ENCODE measurements at regions not wholly inside any gene's neighbourhood (a gene's known extent, or its start where the extent isn't known, plus 50 kb on each side); places are given as distances from the start of the nearest gene placed in this dataset.

DNA sequence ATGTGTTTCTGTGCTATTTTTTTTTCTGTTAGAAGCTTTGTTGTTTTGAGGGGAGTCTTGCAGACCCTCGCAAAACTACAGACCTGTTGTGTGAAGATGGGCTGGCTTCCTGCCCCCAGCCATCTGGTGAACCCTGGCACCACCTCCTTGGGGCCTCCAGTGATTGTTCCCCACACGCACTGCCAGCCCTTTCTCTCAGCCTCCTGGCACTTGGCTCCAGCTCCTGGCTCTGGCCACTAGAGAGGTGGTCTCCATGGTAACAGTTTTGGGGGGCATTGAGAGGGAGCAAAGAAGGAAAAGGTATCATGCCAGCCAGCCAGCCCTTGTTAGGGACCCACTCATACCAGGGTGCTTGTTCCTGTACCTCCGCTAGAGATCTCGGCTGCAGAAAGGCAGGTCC lies 176.4 kb upstream of the RPH3A start:
- TF ChIP-seq, protein P1, sequence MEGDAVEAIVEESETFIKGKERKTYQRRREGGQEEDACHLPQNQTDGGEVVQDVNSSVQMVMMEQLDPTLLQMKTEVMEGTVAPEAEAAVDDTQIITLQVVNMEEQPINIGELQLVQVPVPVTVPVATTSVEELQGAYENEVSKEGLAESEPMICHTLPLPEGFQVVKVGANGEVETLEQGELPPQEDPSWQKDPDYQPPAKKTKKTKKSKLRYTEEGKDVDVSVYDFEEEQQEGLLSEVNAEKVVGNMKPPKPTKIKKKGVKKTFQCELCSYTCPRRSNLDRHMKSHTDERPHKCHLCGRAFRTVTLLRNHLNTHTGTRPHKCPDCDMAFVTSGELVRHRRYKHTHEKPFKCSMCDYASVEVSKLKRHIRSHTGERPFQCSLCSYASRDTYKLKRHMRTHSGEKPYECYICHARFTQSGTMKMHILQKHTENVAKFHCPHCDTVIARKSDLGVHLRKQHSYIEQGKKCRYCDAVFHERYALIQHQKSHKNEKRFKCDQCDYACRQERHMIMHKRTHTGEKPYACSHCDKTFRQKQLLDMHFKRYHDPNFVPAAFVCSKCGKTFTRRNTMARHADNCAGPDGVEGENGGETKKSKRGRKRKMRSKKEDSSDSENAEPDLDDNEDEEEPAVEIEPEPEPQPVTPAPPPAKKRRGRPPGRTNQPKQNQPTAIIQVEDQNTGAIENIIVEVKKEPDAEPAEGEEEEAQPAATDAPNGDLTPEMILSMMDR (IDR thresholded peaks at IDR 0.05), result no peak
- no peak for TF ChIP-seq POLR2A (IDR thresholded peaks at IDR 0.05)
